Type B pancreatic cell (in vitro differentiated cells): ENCODE measurements at regions not wholly inside any gene's neighbourhood (a gene's known extent, or its start where the extent isn't known, plus 50 kb on each side); places are given as distances from the start of the nearest gene placed in this dataset.

Experiments used
- DNase-seq: peaks from one replicate; pipeline ENCODE4 v3.0.0; 2021; ENCODE audit warnings: mixed read lengths; ENCODE audit not compliant: unreplicated experiment; ENCODE audit errors: extremely low spot score
- H3K27ac Mint-ChIP-seq: 2 replicates; pipeline ENCODE4 v1.8.0; 2021; ENCODE audit warnings: mild to moderate bottlenecking, mixed read lengths
- H3K27me3 Mint-ChIP-seq: 2 replicates; pipeline ENCODE4 v1.8.0; 2021; ENCODE audit warnings: mixed read lengths
- H3K36me3 Mint-ChIP-seq: 2 replicates; pipeline ENCODE4 v1.8.0; 2021; ENCODE audit warnings: mixed read lengths
- H3K4me1 Mint-ChIP-seq: one replicate; pipeline ENCODE4 v1.8.0; 2021; ENCODE audit warnings: mixed read lengths; ENCODE audit not compliant: unreplicated experiment
- H3K4me3 Mint-ChIP-seq: 2 replicates; pipeline ENCODE4 v1.8.0; 2021; ENCODE audit warnings: mild to moderate bottlenecking, mixed read lengths
- H3K9me3 Mint-ChIP-seq: 2 replicates; pipeline ENCODE4 v1.8.0; 2021; ENCODE audit warnings: mixed read lengths
- CTCF ChIP-seq: fragments of 200-600 bp; sonication (generic); conservative IDR thresholded peaks from 2 replicates; pipeline ENCODE4 v1.5.0; 2021; ENCODE audit warnings: antibody characterized with exemption, mild to moderate bottlenecking

DNA sequence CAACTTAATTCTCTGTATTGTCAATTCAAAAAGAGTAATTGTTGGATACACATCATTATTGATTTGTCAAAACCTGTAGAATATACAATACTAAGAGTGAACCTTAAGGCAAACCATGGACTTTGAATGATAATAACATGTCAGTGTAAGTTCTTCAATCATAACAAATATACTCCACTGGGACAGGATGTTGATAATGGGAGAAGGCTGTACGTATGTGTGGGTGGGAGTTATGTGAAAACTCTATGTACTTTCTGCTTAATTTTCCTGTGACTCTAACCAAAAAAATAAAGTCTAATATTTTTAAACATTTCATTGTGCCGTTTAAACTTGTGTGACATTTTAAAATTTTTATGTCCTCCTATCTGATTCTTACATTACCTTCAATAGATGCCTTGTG, 526.7 kb downstream of the SUCLA2 start:
- no peak for DNase-seq
- no peak overlapping the region for H3K4me3 Mint-ChIP-seq
- H3K36me3 Mint-ChIP-seq: no peaks in the 10 kb centered on the region
- TF ChIP-seq CTCF: no peak
- H3K9me3 Mint-ChIP-seq: no peaks in the 10 kb centered on the region
- no peak overlapping the region for H3K27ac Mint-ChIP-seq
- H3K27me3 Mint-ChIP-seq: no peaks in the 10 kb centered on the region
- H3K4me1 Mint-ChIP-seq: no peaks in the 10 kb centered on the region

- no peak overlapping the region for H3K27ac Mint-ChIP-seq
- H3K4me1 Mint-ChIP-seq: no peaks in the 10 kb centered on the region
- no peak for DNase-seq
- no peak overlapping the region for H3K4me3 Mint-ChIP-seq
- TF ChIP-seq CTCF: no peak
- H3K27me3 Mint-ChIP-seq: no peaks in the 10 kb centered on the region
- peaks cover 2% of the 10 kb centered on the region for H3K9me3 Mint-ChIP-seq
- no peaks in the 10 kb centered on the region for H3K36me3 Mint-ChIP-seq
These were observed 528.6 kb downstream of the SUCLA2 start for GRCh38 chr13:47472516-47472915.

DNA sequence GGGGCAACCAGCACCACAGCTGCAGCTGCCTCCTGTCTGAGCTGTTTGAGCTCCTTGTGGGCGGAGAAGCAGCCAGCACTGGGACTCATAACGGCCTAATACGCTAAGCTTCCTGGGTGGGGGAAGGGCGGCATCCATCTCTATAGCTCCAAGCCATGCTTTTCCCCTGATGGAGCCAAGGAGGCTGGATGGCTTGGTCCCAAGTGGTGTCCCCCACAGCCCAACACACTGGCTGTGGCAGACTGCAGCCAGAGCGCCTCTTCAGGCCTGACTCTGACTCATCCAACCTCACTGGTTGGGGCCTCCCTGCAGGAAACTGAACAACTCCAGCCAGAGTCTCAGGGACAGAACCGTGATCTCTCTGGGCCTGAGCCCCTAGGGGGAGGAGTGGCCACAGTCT, 537.3 kb downstream of the SUCLA2 start:
- peaks cover 7% of the 10 kb centered on the region for H3K4me1 Mint-ChIP-seq
- no peaks in the 10 kb centered on the region for H3K36me3 Mint-ChIP-seq
- H3K27me3 Mint-ChIP-seq: no peaks in the 10 kb centered on the region
- H3K27ac Mint-ChIP-seq: no peak overlapping the region
- TF ChIP-seq CTCF: no peak
- no peak overlapping the region for H3K4me3 Mint-ChIP-seq
- DNase-seq: no peak
- peaks cover 6% of the 10 kb centered on the region for H3K9me3 Mint-ChIP-seq

DNA sequence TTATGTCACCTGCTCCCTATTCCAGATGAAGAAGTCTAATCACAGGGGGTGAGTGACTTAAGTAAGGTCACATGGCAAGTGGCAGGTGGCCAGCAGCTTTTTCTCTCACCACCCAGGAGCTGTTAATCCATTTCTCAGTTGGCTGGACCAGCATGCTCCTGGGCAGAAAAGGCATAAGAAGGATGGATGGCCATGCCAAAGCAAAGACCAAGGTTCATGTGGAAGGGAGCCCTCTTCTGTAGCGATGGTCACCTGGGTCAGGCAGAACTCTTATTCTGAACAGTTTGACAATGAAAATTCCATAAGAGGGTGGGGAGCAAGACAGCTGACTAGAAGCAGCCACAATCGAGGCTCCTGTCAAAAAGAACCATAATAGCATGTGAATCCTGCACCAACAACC, 538.1 kb downstream of the SUCLA2 start:
- Mint-ChIP-seq H3K4me3 (no peak overlapping the region), H3K4me1 (peaks cover 7% of the 10 kb centered on the region), H3K27ac (no peak overlapping the region), H3K27me3 (no peaks in the 10 kb centered on the region), H3K9me3 (peaks cover 6% of the 10 kb centered on the region), H3K36me3 (no peaks in the 10 kb centered on the region)
- TF ChIP-seq CTCF: no peak
- no peak for DNase-seq

DNA sequence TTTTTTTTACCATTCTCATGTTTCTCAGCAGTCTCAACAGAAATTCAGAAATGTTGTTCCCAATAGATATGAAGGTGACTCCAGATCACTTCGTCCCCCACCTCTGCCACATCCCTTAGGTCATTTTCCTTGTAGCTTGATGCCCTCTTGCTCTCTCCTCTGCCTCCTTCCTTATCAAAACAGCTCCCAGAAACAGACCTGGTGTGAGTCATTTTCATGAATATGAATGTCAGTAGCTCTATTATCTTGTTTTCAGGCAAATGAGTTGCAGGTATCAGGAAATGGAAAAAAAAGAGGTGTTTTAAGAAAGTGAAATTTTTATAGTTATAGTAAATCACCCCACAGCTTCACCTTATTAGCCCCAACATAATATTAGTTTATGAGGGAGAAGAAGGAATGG, 539.3 kb downstream of the SUCLA2 start:
- H3K4me3 Mint-ChIP-seq: no peak overlapping the region
- TF ChIP-seq CTCF: no peak
- H3K27ac Mint-ChIP-seq: no peak overlapping the region
- no peak for DNase-seq
- no peaks in the 10 kb centered on the region for H3K9me3 Mint-ChIP-seq
- H3K36me3 Mint-ChIP-seq: no peaks in the 10 kb centered on the region
- H3K4me1 Mint-ChIP-seq: peaks cover 7% of the 10 kb centered on the region
- H3K27me3 Mint-ChIP-seq: no peaks in the 10 kb centered on the region

GRCh38 chr13:47459512-47459911, 541.6 kb downstream of the SUCLA2 start:
- no peak overlapping the region for H3K4me3 Mint-ChIP-seq
- peak; percentile 58 for TF ChIP-seq CTCF
- H3K36me3 Mint-ChIP-seq: no peaks in the 10 kb centered on the region
- H3K27ac Mint-ChIP-seq: no peak overlapping the region
- DNase-seq: no peak
- peaks cover 7% of the 10 kb centered on the region for H3K4me1 Mint-ChIP-seq
- no peaks in the 10 kb centered on the region for H3K27me3 Mint-ChIP-seq
- H3K9me3 Mint-ChIP-seq: no peaks in the 10 kb centered on the region
